HEK293 (cell line): ENCODE measurements at regions not wholly inside any gene's neighbourhood (a gene's known extent, or its start where the extent isn't known, plus 50 kb on each side); places are given as distances from the start of the nearest gene placed in this dataset.
A peak's percentile ranks its signal among the peaks of the same experiment; 100 is the strongest.

Experiments
- CTCF ChIA-PET: fragments of 350-600 bp; formaldehyde crosslinking; extraction: SDS; loops from one replicate; lab custom pipeline; 2021; ENCODE audit warnings: antibody characterized with exemption; lab: Yijun Ruan, JAX
- POLR2A ChIA-PET: fragments of 300-600 bp; formaldehyde crosslinking; extraction: SDS; loops from one replicate; lab custom pipeline; 2020; ENCODE audit warnings: antibody characterized with exemption, inconsistent platforms; lab: Yijun Ruan, JAX
- H3K27ac ChIP-seq: fragments of 200-500 bp; sonication (Bioruptor generic); 2 replicates; pipeline ENCODE4 v1.5.1; 2014; ENCODE audit warnings: low read depth, low read length, control low read depth, inconsistent platforms; ENCODE audit errors: extremely low read depth
- H3K36me3 ChIP-seq, 2 experiments: fragments of 200-500 bp in 1 of 2; sonication (Bioruptor generic) in 1 of 2; 1 replicate in 1 of 2; 2 replicates in 1 of 2; pipeline ENCODE4 v1.5.1; 2014 to 2017; ENCODE audit warnings: inconsistent platforms in 2 of 2, low read length in 2 of 2; ENCODE audit not compliant: control insufficient read depth in 2 of 2, insufficient read depth in 1 of 2
- H3K4me1 ChIP-seq: fragments of 200-500 bp; sonication (Bioruptor generic); 2 replicates; pipeline ENCODE4 v1.5.1; 2014; ENCODE audit warnings: mild to moderate bottlenecking, low read length, inconsistent platforms; ENCODE audit not compliant: control insufficient read depth, insufficient read depth
- H3K4me3 ChIP-seq: 2 replicates; pipeline ENCODE4 v1.5.1; 2011; ENCODE audit warnings: low read depth, mild to moderate bottlenecking, control low read depth, low read length, moderate library complexity
- H3K9me3 ChIP-seq: fragments of 200-500 bp; sonication (Bioruptor generic); 2 replicates; pipeline ENCODE4 v1.5.1; 2014; ENCODE audit warnings: low read depth, low read length, inconsistent platforms; ENCODE audit not compliant: control insufficient read depth, insufficient read depth
- EGR2 ChIP-seq: fragments of 450-650 bp; formaldehyde crosslinking; IDR thresholded peaks from 2 replicates; pipeline ENCODE4 v1.5.1; 2016; ENCODE audit warnings: low read depth, missing biosample characterization, missing genetic modification characterization
- HOXD13 ChIP-seq: sonication (generic); formaldehyde crosslinking; IDR thresholded peaks from 2 replicates; pipeline ENCODE4 v1.8.0; 2022; ENCODE audit warnings: missing genetic modification reagents, borderline replicate concordance
- MYNN ChIP-seq: fragments of 450-650 bp; formaldehyde crosslinking; IDR thresholded peaks from 2 replicates; pipeline ENCODE4 v1.5.1; 2016; ENCODE audit warnings: missing biosample characterization, missing genetic modification characterization, borderline replicate concordance
- SCRT2 ChIP-seq: fragments of 450-650 bp; formaldehyde crosslinking; IDR thresholded peaks from 2 replicates; pipeline ENCODE4 v1.5.1; 2016; ENCODE audit warnings: missing biosample characterization, missing genetic modification characterization
- YY2 ChIP-seq: fragments of 450-650 bp; formaldehyde crosslinking; IDR thresholded peaks from 2 replicates; pipeline ENCODE4 v1.5.1; 2016; ENCODE audit warnings: missing biosample characterization, missing genetic modification characterization
- ZNF114 ChIP-seq: fragments of 450-650 bp; formaldehyde crosslinking; IDR thresholded peaks from 2 replicates; pipeline ENCODE4 v1.5.0; 2017; ENCODE audit warnings: missing biosample characterization, missing genetic modification characterization
- ZNF174 ChIP-seq: fragments of 450-650 bp; formaldehyde crosslinking; IDR thresholded peaks from 2 replicates; pipeline ENCODE4 v1.5.0; 2017; ENCODE audit warnings: missing biosample characterization, mild to moderate bottlenecking, missing genetic modification characterization
- ZNF302 ChIP-seq: fragments of 450-650 bp; formaldehyde crosslinking; IDR thresholded peaks from 2 replicates; pipeline ENCODE4 v1.5.1; 2016; ENCODE audit warnings: missing biosample characterization, missing genetic modification characterization, low read depth
- ZNF426 ChIP-seq: fragments of 450-650 bp; formaldehyde crosslinking; IDR thresholded peaks from 2 replicates; pipeline ENCODE4 v1.5.1; 2017; ENCODE audit warnings: missing biosample characterization, missing genetic modification characterization, mild to moderate bottlenecking, inconsistent platforms, moderate library complexity
- ZNF473 ChIP-seq: fragments of 450-650 bp; formaldehyde crosslinking; IDR thresholded peaks from 2 replicates; pipeline ENCODE4 v1.5.1; 2017; ENCODE audit warnings: missing biosample characterization, missing genetic modification characterization
- ZNF660 ChIP-seq: fragments of 450-650 bp; IDR thresholded peaks from 2 replicates; pipeline ENCODE4 v1.5.1; 2018; ENCODE audit warnings: missing biosample characterization, mild to moderate bottlenecking, missing genetic modification characterization
- ZNF785 ChIP-seq: fragments of 450-650 bp; formaldehyde crosslinking; IDR thresholded peaks from 2 replicates; pipeline ENCODE4 v1.5.1; 2016; ENCODE audit warnings: missing biosample characterization, missing genetic modification characterization
- TF ChIP-seq, protein P1 (sequence below): fragments of 450-650 bp; formaldehyde crosslinking; IDR thresholded peaks from 2 replicates; pipeline ENCODE4 v1.5.1; 2016; ENCODE audit warnings: missing biosample characterization, missing genetic modification characterization
- TF ChIP-seq, protein P2 (sequence below): fragments of 450-650 bp; formaldehyde crosslinking; IDR thresholded peaks from 2 replicates; pipeline ENCODE4 v1.5.1; 2016; ENCODE audit warnings: missing biosample characterization, missing genetic modification characterization
- TF ChIP-seq, protein P3 (sequence below): fragments of 450-650 bp; formaldehyde crosslinking; IDR thresholded peaks from 2 replicates; pipeline ENCODE4 v1.5.1; 2016; ENCODE audit warnings: missing biosample characterization, missing genetic modification characterization
- TF ChIP-seq, protein P4 (sequence below): fragments of 450-650 bp; formaldehyde crosslinking; IDR thresholded peaks from 2 replicates; pipeline ENCODE4 v1.5.1; 2016; ENCODE audit warnings: missing biosample characterization, missing genetic modification characterization, low read depth
- TF ChIP-seq, protein P5 (sequence below): fragments of 450-650 bp; formaldehyde crosslinking; IDR thresholded peaks from 2 replicates; pipeline ENCODE4 v1.5.0; 2017; ENCODE audit warnings: missing biosample characterization, missing genetic modification characterization, borderline replicate concordance
- TF ChIP-seq, protein P6 (sequence below): fragments of 450-650 bp; formaldehyde crosslinking; IDR thresholded peaks from 2 replicates; pipeline ENCODE4 v1.5.1; 2016; ENCODE audit warnings: missing biosample characterization, missing genetic modification characterization

DNA sequence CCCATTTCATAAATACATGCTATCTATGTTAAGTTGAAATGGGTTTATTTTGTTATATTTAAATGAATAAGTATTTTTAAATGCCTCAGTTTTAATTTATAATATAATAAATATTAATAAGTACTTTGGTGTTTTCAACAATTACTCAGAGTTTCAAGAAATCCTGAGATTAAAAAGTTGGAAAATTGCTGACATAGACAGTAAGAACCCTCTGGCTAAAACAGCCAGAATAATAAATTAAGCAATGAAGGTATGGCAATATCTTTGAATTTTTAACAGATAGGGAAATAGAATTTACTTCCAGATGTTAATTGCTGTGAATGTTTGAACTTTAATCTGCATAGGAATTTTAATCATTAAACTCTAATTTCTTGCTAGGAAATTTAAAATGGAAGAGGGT lies 83.6 kb downstream of the ZNF622 start:
- H3K9me3 ChIP-seq = no peaks in the 10 kb centered on the region
- POLR2A ChIA-PET = no interaction called here
- CTCF ChIA-PET = no interaction called here
- H3K27ac ChIP-seq = no peak overlapping the region
- no peak for TF ChIP-seq ZNF174 (tag by site-specific recombination)
- TF ChIP-seq MYNN = no peak
- no peak for TF ChIP-seq YY2 (tag by site-specific recombination)
- TF ChIP-seq ZNF302 (tag by site-specific recombination) = no peak
- TF ChIP-seq ZNF473 (tag by site-specific recombination) = no peak
- TF ChIP-seq, protein P1, sequence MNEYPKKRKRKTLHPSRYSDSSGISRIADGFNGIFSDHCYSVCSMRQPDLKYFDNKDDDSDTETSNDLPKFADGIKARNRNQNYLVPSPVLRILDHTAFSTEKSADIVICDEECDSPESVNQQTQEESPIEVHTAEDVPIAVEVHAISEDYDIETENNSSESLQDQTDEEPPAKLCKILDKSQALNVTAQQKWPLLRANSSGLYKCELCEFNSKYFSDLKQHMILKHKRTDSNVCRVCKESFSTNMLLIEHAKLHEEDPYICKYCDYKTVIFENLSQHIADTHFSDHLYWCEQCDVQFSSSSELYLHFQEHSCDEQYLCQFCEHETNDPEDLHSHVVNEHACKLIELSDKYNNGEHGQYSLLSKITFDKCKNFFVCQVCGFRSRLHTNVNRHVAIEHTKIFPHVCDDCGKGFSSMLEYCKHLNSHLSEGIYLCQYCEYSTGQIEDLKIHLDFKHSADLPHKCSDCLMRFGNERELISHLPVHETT (tag by site-specific recombination) = no peak
- TF ChIP-seq ZNF114 (tag by site-specific recombination) = no peak
- TF ChIP-seq, protein P2, sequence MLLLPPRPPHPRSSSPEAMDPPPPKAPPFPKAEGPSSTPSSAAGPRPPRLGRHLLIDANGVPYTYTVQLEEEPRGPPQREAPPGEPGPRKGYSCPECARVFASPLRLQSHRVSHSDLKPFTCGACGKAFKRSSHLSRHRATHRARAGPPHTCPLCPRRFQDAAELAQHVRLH (tag by site-specific recombination) = no peak
- TF ChIP-seq, protein P3, sequence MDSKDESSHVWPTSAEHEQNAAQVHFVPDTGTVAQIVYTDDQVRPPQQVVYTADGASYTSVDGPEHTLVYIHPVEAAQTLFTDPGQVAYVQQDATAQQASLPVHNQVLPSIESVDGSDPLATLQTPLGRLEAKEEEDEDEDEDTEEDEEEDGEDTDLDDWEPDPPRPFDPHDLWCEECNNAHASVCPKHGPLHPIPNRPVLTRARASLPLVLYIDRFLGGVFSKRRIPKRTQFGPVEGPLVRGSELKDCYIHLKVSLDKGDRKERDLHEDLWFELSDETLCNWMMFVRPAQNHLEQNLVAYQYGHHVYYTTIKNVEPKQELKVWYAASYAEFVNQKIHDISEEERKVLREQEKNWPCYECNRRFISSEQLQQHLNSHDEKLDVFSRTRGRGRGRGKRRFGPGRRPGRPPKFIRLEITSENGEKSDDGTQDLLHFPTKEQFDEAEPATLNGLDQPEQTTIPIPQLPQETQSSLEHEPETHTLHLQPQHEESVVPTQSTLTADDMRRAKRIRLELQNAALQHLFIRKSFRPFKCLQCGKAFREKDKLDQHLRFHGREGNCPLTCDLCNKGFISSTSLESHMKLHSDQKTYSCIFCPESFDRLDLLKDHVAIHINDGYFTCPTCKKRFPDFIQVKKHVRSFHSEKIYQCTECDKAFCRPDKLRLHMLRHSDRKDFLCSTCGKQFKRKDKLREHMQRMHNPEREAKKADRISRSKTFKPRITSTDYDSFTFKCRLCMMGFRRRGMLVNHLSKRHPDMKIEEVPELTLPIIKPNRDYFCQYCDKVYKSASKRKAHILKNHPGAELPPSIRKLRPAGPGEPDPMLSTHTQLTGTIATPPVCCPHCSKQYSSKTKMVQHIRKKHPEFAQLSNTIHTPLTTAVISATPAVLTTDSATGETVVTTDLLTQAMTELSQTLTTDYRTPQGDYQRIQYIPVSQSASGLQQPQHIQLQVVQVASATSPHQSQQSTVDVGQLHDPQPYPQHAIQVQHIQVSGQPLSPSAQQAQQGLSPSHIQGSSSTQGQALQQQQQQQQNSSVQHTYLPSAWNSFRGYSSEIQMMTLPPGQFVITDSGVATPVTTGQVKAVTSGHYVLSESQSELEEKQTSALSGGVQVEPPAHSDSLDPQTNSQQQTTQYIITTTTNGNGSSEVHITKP (tag by site-specific recombination) = no peak
- TF ChIP-seq, protein P4, sequence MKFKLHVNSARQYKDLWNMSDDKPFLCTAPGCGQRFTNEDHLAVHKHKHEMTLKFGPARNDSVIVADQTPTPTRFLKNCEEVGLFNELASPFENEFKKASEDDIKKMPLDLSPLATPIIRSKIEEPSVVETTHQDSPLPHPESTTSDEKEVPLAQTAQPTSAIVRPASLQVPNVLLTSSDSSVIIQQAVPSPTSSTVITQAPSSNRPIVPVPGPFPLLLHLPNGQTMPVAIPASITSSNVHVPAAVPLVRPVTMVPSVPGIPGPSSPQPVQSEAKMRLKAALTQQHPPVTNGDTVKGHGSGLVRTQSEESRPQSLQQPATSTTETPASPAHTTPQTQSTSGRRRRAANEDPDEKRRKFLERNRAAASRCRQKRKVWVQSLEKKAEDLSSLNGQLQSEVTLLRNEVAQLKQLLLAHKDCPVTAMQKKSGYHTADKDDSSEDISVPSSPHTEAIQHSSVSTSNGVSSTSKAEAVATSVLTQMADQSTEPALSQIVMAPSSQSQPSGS (tag by site-specific recombination) = no peak
- no peak overlapping the region for H3K4me3 ChIP-seq
- H3K4me1 ChIP-seq = no peaks in the 10 kb centered on the region
- H3K36me3 ChIP-seq = no peaks in the 10 kb centered on the region

DNA sequence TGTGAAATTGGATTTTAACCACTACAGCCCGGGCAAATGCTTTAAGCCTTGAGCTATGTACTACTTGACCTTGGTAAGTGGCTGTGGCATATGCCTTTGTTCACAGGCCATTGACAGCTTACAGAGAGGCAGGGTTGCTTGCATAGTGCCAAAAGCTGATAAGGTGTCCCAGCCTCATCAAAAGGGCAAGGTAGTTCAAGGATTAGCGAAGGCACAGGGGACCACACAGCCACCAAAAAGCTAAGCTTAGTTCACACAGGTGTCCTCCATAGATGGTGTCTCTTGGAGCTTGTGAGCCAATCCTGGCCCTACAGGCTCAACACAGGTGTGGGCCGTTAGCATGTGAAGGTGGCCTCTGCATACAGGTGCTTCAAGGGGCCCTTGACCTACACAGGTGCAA lies 86.8 kb downstream of the ZNF622 start:
- H3K27ac ChIP-seq = no peak overlapping the region
- no peaks in the 10 kb centered on the region for H3K4me1 ChIP-seq
- CTCF ChIA-PET = interaction anchor here (1.1 kb wide), 1 partner anchor 218 kb away, joined by 3 read pairs; no protein-coding TSS in a partner anchor
- no peak overlapping the region for H3K4me3 ChIP-seq
- H3K9me3 ChIP-seq = no peaks in the 10 kb centered on the region
- TF ChIP-seq, protein P5, sequence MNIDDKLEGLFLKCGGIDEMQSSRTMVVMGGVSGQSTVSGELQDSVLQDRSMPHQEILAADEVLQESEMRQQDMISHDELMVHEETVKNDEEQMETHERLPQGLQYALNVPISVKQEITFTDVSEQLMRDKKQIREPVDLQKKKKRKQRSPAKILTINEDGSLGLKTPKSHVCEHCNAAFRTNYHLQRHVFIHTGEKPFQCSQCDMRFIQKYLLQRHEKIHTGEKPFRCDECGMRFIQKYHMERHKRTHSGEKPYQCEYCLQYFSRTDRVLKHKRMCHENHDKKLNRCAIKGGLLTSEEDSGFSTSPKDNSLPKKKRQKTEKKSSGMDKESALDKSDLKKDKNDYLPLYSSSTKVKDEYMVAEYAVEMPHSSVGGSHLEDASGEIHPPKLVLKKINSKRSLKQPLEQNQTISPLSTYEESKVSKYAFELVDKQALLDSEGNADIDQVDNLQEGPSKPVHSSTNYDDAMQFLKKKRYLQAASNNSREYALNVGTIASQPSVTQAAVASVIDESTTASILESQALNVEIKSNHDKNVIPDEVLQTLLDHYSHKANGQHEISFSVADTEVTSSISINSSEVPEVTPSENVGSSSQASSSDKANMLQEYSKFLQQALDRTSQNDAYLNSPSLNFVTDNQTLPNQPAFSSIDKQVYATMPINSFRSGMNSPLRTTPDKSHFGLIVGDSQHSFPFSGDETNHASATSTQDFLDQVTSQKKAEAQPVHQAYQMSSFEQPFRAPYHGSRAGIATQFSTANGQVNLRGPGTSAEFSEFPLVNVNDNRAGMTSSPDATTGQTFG (tag by site-specific recombination) = no peak
- POLR2A ChIA-PET = no interaction called here
- H3K36me3 ChIP-seq = no peaks in the 10 kb centered on the region

DNA sequence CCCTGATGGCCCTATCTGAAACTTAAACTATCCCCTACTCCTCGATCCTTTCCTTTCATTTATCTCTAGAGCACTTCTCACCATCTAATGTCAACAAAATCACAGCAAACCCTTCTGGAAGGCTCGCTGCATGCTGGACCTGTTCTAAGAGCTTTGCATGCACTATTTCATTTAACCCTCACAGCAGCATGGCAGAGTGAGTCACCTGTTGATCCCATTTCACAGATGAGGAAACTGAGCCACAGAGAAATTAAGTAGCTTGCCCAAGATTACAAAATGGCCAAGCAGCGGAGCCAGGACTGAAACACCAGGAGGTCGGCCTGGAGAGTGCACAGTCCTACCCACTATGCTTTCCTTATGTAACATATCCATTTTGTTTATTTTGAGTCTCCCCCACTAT lies 93.1 kb downstream of the ZNF622 start:
- POLR2A ChIA-PET = no interaction called here
- CTCF ChIA-PET = interaction anchor here (0.6 to 1.0 kb wide), 3 partner anchors 22 to 339 kb away, joined by 3 read pairs; no protein-coding TSS in a partner anchor
- Histone ChIP-seq H3K4me1 (no peaks in the 10 kb centered on the region), H3K36me3 (no peaks in the 10 kb centered on the region), H3K4me3 (no peak overlapping the region), H3K9me3 (no peaks in the 10 kb centered on the region), H3K27ac (no peak overlapping the region)
- TF ChIP-seq HOXD13 (CRISPR knock-in tag) (no peak), ZNF426 (no peak), ZNF785 (no peak), ZNF660 (no peak), SCRT2 (peak; percentile 74), EGR2 (tag by site-specific recombination) (no peak)
- TF ChIP-seq, protein P6, sequence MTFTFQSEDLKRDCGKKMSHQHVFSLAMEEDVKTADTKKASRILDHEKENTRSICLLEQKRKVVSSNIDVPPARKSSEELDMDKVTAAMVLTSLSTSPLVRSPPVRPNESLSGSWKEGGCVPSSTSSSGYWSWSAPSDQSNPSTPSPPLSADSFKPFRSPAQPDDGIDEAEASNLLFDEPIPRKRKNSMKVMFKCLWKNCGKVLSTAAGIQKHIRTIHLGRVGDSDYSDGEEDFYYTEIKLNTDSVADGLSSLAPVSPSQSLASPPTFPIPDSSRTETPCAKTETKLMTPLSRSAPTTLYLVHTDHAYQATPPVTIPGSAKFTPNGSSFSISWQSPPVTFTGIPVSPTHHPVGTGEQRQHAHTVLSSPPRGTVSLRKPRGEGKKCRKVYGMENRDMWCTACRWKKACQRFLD (tag by site-specific recombination) = no peak
